Endometrial microvascular endothelial cells (primary cell): ENCODE measurements at regions not wholly inside any gene's neighbourhood (a gene's known extent, or its start where the extent isn't known, plus 50 kb on each side); places are given as distances from the start of the nearest gene placed in this dataset.

Source experiments
- in situ Hi-C: cut with HindIII; loops from 2 replicates; pipeline ENCODE4 v1.10.0; 2017; ENCODE audit warnings: low sequenced_read_pairs, low pct_unique_long_range_greater_than_20kb; ENCODE audit errors: inconsistent ontology term

- in situ Hi-C loops, result no loop called here
Measured at GRCh38 chr3:189027626-189028155, 144.1 kb upstream of the TPRG1 start.

- in situ Hi-C loops, result no loop called here
Measured at GRCh38 chr3:189038773-189039745, 132.7 kb upstream of the TPRG1 start.

GRCh38 chr3:189040656-189041335, 131.0 kb upstream of the TPRG1 start:
- in situ Hi-C loops, result no loop called here

- in situ Hi-C loops, result no loop called here
Measured at GRCh38 chr3:189041482-189042090, 130.2 kb upstream of the TPRG1 start.

GRCh38 chr3:189042832-189043231, 128.9 kb upstream of the TPRG1 start:
- in situ Hi-C loops, result no loop called here

GRCh38 chr3:189049458-189050236, 122.1 kb upstream of the TPRG1 start:
- in situ Hi-C loops, result no loop called here

- in situ Hi-C loops, result no loop called here
Measured at GRCh38 chr3:189053322-189053721, 118.4 kb upstream of the TPRG1 start.

- in situ Hi-C loops, result no loop called here
Measured at GRCh38 chr3:189056646-189057335, 115.0 kb upstream of the TPRG1 start.

- in situ Hi-C loops, result no loop called here
Measured at GRCh38 chr3:189057369-189057768, 114.4 kb upstream of the TPRG1 start.

GRCh38 chr3:189058071-189058470, 113.7 kb upstream of the TPRG1 start:
- in situ Hi-C loops, result no loop called here

GRCh38 chr3:189070965-189071364, 100.8 kb upstream of the TPRG1 start:
- in situ Hi-C loops, result no loop called here

- in situ Hi-C loops, result no loop called here
Measured at GRCh38 chr3:189071446-189071845, 100.3 kb upstream of the TPRG1 start.

- in situ Hi-C loops, result no loop called here
Measured at GRCh38 chr3:189076449-189076848, 95.3 kb upstream of the TPRG1 start.

- in situ Hi-C loops, result no loop called here
Measured at GRCh38 chr3:189080745-189081144, 91.0 kb upstream of the TPRG1 start.

GRCh38 chr3:189082666-189083427, 88.9 kb upstream of the TPRG1 start:
- in situ Hi-C loops, result no loop called here

- in situ Hi-C loops, result no loop called here
Measured at GRCh38 chr3:189084620-189085019, 87.2 kb upstream of the TPRG1 start.

- in situ Hi-C loops, result no loop called here
Measured at GRCh38 chr3:189092547-189092946, 79.2 kb upstream of the TPRG1 start.

- in situ Hi-C loops, result no loop called here
Measured at GRCh38 chr3:189094539-189094938, 77.2 kb upstream of the TPRG1 start.
